Chondrocyte (in vitro differentiated cells): ENCODE measurements at regions not wholly inside any gene's neighbourhood (a gene's known extent, or its start where the extent isn't known, plus 50 kb on each side); places are given as distances from the start of the nearest gene placed in this dataset.

ENCODE experiments used
- DNase-seq: peaks from one replicate; pipeline ENCODE4 v3.0.0; 2021; ENCODE audit warnings: mixed read lengths, low spot score
- H3K27ac Mint-ChIP-seq: one replicate; pipeline ENCODE4 v1.8.0; 2021; ENCODE audit warnings: mild to moderate bottlenecking, moderate library complexity, mixed read lengths; ENCODE audit not compliant: unreplicated experiment
- H3K27me3 Mint-ChIP-seq: 2 replicates; pipeline ENCODE4 v1.8.0; 2021; ENCODE audit warnings: low read depth, mixed read lengths
- H3K36me3 Mint-ChIP-seq: 2 replicates; pipeline ENCODE4 v1.8.0; 2021; ENCODE audit warnings: low read depth, mixed read lengths
- H3K4me1 Mint-ChIP-seq: 2 replicates; pipeline ENCODE4 v1.8.0; 2021; ENCODE audit warnings: low read depth, mild to moderate bottlenecking, mixed read lengths
- H3K4me3 Mint-ChIP-seq: one replicate; pipeline ENCODE4 v1.8.0; 2021; ENCODE audit warnings: mild to moderate bottlenecking, moderate library complexity, mixed read lengths; ENCODE audit not compliant: unreplicated experiment
- H3K9me3 Mint-ChIP-seq: 2 replicates; pipeline ENCODE4 v1.8.0; 2021; ENCODE audit warnings: low read depth, mixed read lengths
- TF ChIP-seq, protein P1 (sequence below): fragments of 200-600 bp; sonication (generic); IDR thresholded peaks from 2 replicates; pipeline ENCODE4 v1.5.0; 2021; ENCODE audit warnings: antibody characterized with exemption, mild to moderate bottlenecking, moderate library complexity

DNA sequence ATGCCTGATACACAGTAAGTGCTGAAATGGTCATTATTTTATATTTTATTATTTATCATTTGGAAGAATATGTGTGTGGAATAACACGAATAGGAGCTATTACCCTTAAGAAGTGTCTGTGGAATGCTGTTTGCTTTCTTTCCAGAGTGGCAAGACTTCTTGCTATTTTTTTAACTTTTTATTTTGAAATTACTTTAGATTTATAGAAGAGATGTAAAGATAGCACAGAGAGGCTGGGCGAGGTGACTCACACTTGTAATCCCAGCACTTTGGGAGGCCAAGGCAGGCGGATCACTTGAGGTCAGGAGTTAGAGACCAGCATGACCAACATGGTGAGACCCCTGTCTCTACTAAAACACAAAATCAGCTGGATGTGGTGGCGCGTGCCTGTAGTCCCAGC, 58.9 kb upstream of the PAX6 start:
- DNase-seq, result no peak
- Mint-ChIP-seq H3K27me3 (peaks cover 7% of the 10 kb centered on the region), H3K27ac (no peak overlapping the region), H3K4me1 (peaks cover 7% of the 10 kb centered on the region), H3K4me3 (no peak overlapping the region), H3K36me3 (no peaks in the 10 kb centered on the region), H3K9me3 (no peaks in the 10 kb centered on the region)
- TF ChIP-seq, protein P1, sequence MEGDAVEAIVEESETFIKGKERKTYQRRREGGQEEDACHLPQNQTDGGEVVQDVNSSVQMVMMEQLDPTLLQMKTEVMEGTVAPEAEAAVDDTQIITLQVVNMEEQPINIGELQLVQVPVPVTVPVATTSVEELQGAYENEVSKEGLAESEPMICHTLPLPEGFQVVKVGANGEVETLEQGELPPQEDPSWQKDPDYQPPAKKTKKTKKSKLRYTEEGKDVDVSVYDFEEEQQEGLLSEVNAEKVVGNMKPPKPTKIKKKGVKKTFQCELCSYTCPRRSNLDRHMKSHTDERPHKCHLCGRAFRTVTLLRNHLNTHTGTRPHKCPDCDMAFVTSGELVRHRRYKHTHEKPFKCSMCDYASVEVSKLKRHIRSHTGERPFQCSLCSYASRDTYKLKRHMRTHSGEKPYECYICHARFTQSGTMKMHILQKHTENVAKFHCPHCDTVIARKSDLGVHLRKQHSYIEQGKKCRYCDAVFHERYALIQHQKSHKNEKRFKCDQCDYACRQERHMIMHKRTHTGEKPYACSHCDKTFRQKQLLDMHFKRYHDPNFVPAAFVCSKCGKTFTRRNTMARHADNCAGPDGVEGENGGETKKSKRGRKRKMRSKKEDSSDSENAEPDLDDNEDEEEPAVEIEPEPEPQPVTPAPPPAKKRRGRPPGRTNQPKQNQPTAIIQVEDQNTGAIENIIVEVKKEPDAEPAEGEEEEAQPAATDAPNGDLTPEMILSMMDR, result no peak

DNA sequence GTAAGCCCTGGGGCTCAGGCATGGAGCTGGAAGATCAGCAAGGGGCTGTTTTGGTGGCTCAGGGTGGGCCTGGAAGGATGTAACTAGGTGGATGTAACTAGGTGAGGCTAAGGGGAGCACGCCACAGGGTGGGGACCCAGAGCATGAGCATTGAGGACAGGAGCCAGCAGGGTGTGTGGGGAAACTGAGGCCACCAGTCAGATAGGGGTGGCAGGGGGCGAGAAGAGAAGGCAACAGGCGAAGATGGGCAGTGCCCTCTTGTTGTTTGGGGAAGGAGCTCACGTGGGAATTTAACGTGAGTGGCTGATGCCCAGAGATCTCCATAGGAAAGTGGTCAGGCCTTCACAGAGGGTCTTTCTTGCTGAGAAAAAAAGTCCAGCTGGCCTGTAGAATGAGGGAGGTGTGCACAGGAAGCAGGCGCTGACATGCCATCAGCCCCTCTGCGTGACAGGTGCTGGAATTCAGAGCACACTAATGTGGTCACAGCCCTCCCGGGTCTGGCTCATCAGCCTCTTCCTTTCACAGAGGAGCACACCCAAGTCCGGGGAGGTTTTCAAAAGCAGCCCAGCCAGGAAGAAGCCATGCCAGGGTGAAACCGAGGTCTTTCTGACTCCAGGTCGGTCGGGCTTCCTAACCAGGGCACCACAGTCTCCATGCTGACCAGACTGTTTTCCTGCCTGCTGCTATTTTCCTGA, 54.6 kb upstream of the PAX6 start:
- Mint-ChIP-seq H3K27ac (no peak overlapping the region), H3K36me3 (no peaks in the 10 kb centered on the region), H3K4me3 (no peak overlapping the region), H3K27me3 (peaks cover 9% of the 10 kb centered on the region), H3K4me1 (peaks cover 2% of the 10 kb centered on the region), H3K9me3 (no peaks in the 10 kb centered on the region)
- no peak for DNase-seq
- TF ChIP-seq, protein P1, result no peak

DNA sequence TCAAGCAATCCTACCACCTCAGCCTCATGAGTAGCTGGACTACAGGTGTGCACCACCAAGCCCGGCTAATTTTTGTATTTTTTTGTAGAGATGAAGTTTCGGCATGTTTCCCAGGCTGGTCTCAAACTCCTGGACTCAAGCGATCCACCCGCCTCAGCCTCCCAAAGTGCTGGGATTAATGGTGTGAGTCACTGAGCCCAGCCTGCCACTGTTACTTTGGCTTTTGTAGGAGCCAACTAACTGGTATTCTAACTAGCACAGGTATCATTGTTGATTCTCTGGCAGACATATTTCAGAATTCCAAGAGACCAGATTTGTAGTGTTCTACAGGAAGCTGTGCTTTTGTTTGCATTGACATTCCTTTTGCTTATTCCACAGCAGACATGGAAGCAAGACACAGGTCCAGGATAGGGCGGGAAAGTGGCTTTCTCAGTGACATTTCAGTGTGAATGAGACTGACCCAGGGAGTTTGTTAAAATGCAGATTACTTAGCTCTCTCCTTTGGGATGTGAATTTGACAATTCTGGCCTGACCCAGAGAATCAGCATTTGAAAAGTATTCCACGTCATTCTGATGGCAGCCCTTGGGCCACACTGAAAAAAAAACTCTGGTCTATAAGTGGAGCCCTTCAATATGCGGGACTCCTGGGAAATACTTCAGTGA, 52.2 kb upstream of the PAX6 start:
- DNase-seq, result no peak
- Mint-ChIP-seq H3K4me1 (no peaks in the 10 kb centered on the region), H3K4me3 (no peak overlapping the region), H3K27ac (no peak overlapping the region), H3K36me3 (peaks cover under 1% of the 10 kb centered on the region), H3K9me3 (no peaks in the 10 kb centered on the region), H3K27me3 (peaks cover 10% of the 10 kb centered on the region)
- TF ChIP-seq, protein P1, result no peak

DNA sequence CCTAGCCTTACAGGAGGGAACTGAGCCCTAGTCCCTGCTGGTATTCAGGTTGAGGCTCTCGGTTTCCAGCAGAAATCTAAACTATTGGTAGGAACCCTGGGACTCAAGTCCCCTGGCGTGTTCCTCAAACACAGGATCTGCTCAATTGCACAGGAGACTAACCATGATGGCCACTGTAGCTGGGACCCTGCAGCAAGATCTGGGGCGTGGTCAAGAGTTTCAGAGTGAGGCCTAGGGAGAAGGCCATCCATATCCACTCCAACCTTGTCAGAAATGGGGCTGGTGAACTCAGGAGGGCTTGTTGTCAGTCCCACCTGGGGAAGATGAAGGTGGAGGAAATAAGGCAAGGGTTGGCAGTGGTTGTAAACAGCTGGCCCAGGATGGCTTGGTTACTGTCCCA, 49.9 kb upstream of the PAX6 start:
- Mint-ChIP-seq H3K4me1 (no peaks in the 10 kb centered on the region), H3K27ac (no peak overlapping the region), H3K4me3 (no peak overlapping the region), H3K9me3 (no peaks in the 10 kb centered on the region), H3K27me3 (peaks cover 16% of the 10 kb centered on the region), H3K36me3 (peaks cover 2% of the 10 kb centered on the region)
- no peak for DNase-seq
- TF ChIP-seq, protein P1, result no peak
